Vagina (tissue), 2 donors: ENCODE measurements at regions not wholly inside any gene's neighbourhood (a gene's known extent, or its start where the extent isn't known, plus 50 kb on each side); places are given as distances from the start of the nearest gene placed in this dataset.

ENCODE experiments used
- DNase-seq, 2 donors: peaks; one replicate each; pipeline ENCODE4 v3.0.0-alpha.2; 2017; ENCODE audit errors: extremely low spot score in 2 of 2
- H3K27ac ChIP-seq: fragments of 200-600 bp; sonication (generic); one replicate; pipeline ENCODE4 v1.5.1; 2019
- H3K27me3 ChIP-seq: fragments of 200-600 bp; sonication (generic); one replicate; pipeline ENCODE4 v1.5.1; 2019
- H3K36me3 ChIP-seq, 2 donors: fragments of 200-600 bp; sonication (generic); one replicate each; pipeline ENCODE4 v1.5.1; 2017 to 2019
- H3K4me1 ChIP-seq: fragments of 200-600 bp; sonication (generic); one replicate; pipeline ENCODE4 v1.5.1; 2019
- H3K4me3 ChIP-seq, 2 donors: fragments of 200-600 bp; sonication (generic); 1 replicate in 1 of 2; 2 replicates in 1 of 2; pipeline ENCODE4 v1.5.1; 2016 to 2019
- H3K9me3 ChIP-seq: fragments of 200-600 bp; sonication (generic); one replicate; pipeline ENCODE4 v1.5.1; 2019
- POLR2A ChIP-seq, 2 donors: fragments of 450-650 bp; IDR thresholded peaks; one replicate each; pipeline ENCODE4 v1.6.1; 2017; ENCODE audit warnings: antibody characterized with exemption in 2 of 2, mild to moderate bottlenecking in 2 of 2, moderate library complexity in 2 of 2
- POLR2AphosphoS5 ChIP-seq, 2 donors: sonication (generic); formaldehyde crosslinking; IDR thresholded peaks; one replicate each; pipeline ENCODE4 v1.9.0; 2017; ENCODE audit warnings: antibody characterized with exemption in 2 of 2, mild to moderate bottlenecking in 2 of 2, low read depth in 1 of 2; ENCODE audit not compliant: insufficient read depth in 1 of 2
- intact Hi-C: fragments of 100-400 bp; cut with DNase I; formaldehyde crosslinking; loops from one replicate; pipeline ENCODE4 v1.15.1; 2023
- TF ChIP-seq, protein P1 (sequence below), 3 experiments: fragments of 450-650 bp in 2 of 3; fragments of 200-600 bp in 1 of 3; sonication (generic) in 1 of 3; IDR thresholded peaks; one replicate each; pipeline ENCODE4 v1.5.1; 2017 to 2019; ENCODE audit warnings: antibody characterized with exemption in 3 of 3, mild to moderate bottlenecking in 2 of 3, moderate library complexity in 2 of 3

DNA sequence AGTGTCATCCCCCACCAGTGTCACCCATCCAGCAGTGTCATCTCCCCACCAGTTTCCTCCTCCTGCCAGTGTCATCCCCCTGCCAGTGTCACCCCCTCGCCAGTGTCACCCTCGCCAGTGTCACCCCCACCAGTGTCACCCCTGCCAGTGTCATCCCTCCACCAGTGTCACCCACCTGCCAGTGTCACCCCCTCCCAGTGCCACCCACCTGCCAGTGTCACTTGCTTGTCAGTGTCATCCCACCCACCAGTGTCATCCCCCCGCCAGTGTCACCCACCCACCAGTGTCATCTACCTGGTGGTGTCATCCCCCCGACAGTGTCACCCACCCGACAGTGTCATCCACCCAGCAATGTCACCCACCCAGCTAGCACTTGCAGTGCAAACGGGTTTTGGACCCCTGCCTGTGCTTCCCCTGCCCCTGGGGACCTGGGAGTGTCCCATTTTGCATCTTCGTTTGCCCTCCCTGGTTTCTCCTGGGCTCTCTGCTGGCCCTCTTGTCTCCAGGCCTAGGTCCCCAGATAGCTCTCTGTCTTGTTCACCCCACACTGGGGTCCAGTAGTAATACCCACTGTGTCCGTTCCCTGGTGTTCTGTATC, 99.8 kb upstream of the PRR20G start:
- Histone ChIP-seq H3K27me3 (no peaks in the 10 kb centered on the region), H3K9me3 (no peaks in the 10 kb centered on the region), H3K27ac (no peak overlapping the region), H3K4me1 (no peaks in the 10 kb centered on the region), H3K36me3 (no peaks in the 10 kb centered on the region), H3K4me3 (no peak overlapping the region)
- TF ChIP-seq POLR2A (IDR thresholded peaks at IDR 0.05) (no peak), POLR2AphosphoS5 (IDR thresholded peaks at IDR 0.05; ENCODE audit: insufficient read depth in 1 of 2, low read depth in 1 of 2) (no peak)
- TF ChIP-seq, protein P1, sequence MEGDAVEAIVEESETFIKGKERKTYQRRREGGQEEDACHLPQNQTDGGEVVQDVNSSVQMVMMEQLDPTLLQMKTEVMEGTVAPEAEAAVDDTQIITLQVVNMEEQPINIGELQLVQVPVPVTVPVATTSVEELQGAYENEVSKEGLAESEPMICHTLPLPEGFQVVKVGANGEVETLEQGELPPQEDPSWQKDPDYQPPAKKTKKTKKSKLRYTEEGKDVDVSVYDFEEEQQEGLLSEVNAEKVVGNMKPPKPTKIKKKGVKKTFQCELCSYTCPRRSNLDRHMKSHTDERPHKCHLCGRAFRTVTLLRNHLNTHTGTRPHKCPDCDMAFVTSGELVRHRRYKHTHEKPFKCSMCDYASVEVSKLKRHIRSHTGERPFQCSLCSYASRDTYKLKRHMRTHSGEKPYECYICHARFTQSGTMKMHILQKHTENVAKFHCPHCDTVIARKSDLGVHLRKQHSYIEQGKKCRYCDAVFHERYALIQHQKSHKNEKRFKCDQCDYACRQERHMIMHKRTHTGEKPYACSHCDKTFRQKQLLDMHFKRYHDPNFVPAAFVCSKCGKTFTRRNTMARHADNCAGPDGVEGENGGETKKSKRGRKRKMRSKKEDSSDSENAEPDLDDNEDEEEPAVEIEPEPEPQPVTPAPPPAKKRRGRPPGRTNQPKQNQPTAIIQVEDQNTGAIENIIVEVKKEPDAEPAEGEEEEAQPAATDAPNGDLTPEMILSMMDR (IDR thresholded peaks at IDR 0.05) = no peak
- no peak for DNase-seq
- intact Hi-C loops = no loop called here

GRCh38 chr3:127387119-127387518, 99.3 kb upstream of the PRR20G start:
- Histone ChIP-seq H3K27ac (no peak overlapping the region), H3K36me3 (no peaks in the 10 kb centered on the region), H3K27me3 (no peaks in the 10 kb centered on the region), H3K9me3 (no peaks in the 10 kb centered on the region), H3K4me1 (no peaks in the 10 kb centered on the region), H3K4me3 (no peak overlapping the region)
- TF ChIP-seq POLR2A (IDR thresholded peaks at IDR 0.05) = no peak
- TF ChIP-seq, protein P1 (IDR thresholded peaks at IDR 0.05) = no peak
- TF ChIP-seq POLR2AphosphoS5 (IDR thresholded peaks at IDR 0.05; ENCODE audit: insufficient read depth in 1 of 2, low read depth in 1 of 2) = no peak
- no peak for DNase-seq
- intact Hi-C loops = no loop called here

DNA sequence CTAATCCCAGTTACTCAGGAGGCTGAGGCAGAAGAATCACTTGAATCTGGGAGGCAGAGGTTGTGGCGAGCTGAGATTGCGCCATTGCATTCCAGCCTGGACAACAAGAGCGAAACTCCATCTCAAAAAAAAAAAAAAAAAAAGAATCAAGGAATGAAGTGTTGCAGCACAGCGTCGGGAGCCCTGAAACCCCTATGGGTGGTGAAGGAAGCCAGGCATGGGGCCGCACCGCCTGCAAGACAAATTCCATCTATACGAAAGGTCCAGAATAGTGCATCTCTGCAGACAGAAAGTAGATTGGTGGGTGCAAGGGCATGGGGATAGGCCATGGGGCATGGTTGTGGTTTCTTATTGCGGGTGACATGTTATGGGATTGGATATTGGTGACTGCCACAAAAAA, 98.6 kb upstream of the PRR20G start:
- intact Hi-C loops = no loop called here
- no peak for DNase-seq
- H3K27ac ChIP-seq = no peak overlapping the region
- TF ChIP-seq POLR2AphosphoS5 (IDR thresholded peaks at IDR 0.05; ENCODE audit: insufficient read depth in 1 of 2, low read depth in 1 of 2) (no peak), POLR2A (IDR thresholded peaks at IDR 0.05) (no peak)
- TF ChIP-seq, protein P1 (IDR thresholded peaks at IDR 0.05) = no peak
- no peaks in the 10 kb centered on the region for H3K9me3 ChIP-seq
- H3K4me1 ChIP-seq = no peaks in the 10 kb centered on the region
- no peaks in the 10 kb centered on the region for H3K27me3 ChIP-seq
- H3K4me3 ChIP-seq = no peak overlapping the region
- H3K36me3 ChIP-seq = no peaks in the 10 kb centered on the region

DNA sequence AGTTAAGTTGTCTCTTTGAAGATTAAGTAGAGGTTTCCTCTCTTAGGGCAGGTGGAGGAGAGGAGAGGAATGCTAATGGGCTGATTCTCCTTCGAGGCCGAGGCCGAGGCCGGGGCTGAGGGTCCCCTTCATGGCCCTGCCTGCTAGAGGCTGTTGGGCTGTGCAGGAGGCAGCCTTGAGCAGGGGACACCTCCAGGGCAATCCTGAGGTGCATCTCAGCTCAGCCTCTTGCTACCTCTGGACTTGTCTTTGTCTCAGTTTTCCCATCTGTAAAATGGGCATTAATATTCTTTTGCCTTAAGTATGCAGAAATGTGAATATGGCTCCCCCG, 97.7 kb upstream of the PRR20G start:
- H3K27ac ChIP-seq = no peak overlapping the region
- no peak overlapping the region for H3K4me3 ChIP-seq
- no peak for DNase-seq
- no peaks in the 10 kb centered on the region for H3K27me3 ChIP-seq
- intact Hi-C loops = no loop called here
- H3K36me3 ChIP-seq = no peaks in the 10 kb centered on the region
- H3K9me3 ChIP-seq = no peaks in the 10 kb centered on the region
- H3K4me1 ChIP-seq = no peaks in the 10 kb centered on the region
- TF ChIP-seq, protein P1 (IDR thresholded peaks at IDR 0.05) = no peak
- TF ChIP-seq POLR2AphosphoS5 (IDR thresholded peaks at IDR 0.05; ENCODE audit: insufficient read depth in 1 of 2, low read depth in 1 of 2) (no peak), POLR2A (IDR thresholded peaks at IDR 0.05) (no peak)

DNA sequence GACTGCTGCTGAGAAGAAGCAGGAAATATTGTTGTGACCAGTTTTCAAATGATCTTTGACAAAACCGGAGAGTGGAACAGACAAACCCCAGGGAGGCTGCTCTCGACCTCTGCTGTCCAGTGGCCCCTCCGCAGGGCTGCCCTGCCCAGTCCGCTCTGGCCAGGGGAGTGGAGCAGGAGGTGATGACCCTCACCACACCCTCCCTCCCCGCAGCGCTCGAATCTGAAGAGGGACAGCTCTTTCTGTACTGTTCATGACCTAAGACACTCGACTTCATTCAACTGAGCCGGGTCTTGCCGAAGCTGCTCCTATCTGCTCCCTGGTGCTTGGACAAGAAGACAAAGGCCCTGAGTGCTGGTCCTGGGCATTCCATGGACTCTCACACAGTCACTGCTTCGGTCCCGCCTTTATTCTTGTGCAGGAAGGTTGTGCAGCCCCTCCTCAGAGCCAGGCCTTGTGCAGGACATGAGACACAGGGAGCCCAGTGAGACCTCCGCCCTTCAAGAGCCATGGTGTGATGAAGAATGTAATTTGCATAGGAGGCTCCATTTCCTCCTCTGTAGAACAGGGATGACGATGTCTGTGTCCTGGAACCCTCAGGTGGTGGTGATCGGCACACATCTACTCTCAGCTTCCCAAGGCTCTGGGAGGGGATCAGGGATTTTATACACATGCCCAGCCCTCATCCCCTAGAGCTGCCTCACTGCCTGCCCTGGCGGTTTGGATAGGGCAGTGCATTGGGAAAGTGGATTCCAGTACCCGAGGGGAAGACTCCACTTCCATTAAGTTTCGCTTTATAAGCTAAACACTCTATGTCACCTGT, 97.1 kb upstream of the PRR20G start:
- Histone ChIP-seq H3K9me3 (no peaks in the 10 kb centered on the region), H3K27ac (no peak overlapping the region), H3K27me3 (no peaks in the 10 kb centered on the region), H3K4me1 (no peaks in the 10 kb centered on the region), H3K36me3 (no peaks in the 10 kb centered on the region), H3K4me3 (no peak overlapping the region)
- DNase-seq = no peak
- TF ChIP-seq POLR2AphosphoS5 (IDR thresholded peaks at IDR 0.05; ENCODE audit: insufficient read depth in 1 of 2, low read depth in 1 of 2) = no peak
- no peak for TF ChIP-seq POLR2A (IDR thresholded peaks at IDR 0.05)
- TF ChIP-seq, protein P1 (IDR thresholded peaks at IDR 0.05) = no peak
- intact Hi-C loops = no loop called here
